HG03095 (cell line): ENCODE measurements at regions not wholly inside any gene's neighbourhood (a gene's known extent, or its start where the extent isn't known, plus 50 kb on each side); places are given as distances from the start of the nearest gene placed in this dataset.

Experiments used
- ATAC-seq: cut with Tn5 transposase; IDR thresholded peaks from one replicate; pipeline ENCODE4 v1.9.1; 2021; ENCODE audit warnings: moderate library complexity; ENCODE audit not compliant: unreplicated experiment

DNA sequence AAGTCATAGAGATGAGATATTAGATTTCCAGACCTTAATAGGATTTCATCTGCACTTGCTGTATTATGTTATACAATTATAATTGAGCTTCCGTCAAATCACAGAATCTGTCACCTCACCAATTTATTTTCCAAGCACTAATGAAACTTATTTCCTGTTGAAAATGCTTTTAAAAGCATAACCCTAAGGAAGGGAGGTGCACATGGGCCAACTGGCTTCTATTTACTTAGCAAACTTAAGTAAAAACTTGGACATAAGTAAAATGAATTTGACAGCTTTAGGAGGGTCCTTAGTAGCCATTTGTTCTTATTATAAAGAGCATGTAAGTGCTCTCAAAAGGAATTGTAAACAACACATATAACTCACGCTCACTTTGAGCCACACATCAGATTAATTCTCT is 462.2 kb upstream of the TMPO start:
- ATAC-seq = no peak

DNA sequence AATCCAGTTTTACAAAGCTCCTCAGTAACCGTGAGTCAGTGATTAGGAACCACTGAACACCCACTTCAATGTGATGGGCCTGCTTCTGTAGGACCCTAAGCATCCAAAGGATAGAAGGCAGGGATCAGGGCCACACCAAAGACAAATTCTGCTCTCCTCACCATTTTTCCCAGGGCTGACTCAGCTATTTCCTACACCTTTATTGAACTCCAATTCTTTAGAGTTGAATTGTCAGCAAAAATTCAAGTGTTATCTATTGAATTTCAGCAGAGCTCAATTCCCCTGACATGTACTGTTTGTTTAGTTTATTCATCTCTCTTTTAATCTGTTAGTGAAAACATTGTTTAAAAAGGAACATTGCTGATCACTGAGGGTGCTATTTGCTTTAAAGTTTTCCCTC is 457.7 kb upstream of the TMPO start:
- ATAC-seq = no peak

DNA sequence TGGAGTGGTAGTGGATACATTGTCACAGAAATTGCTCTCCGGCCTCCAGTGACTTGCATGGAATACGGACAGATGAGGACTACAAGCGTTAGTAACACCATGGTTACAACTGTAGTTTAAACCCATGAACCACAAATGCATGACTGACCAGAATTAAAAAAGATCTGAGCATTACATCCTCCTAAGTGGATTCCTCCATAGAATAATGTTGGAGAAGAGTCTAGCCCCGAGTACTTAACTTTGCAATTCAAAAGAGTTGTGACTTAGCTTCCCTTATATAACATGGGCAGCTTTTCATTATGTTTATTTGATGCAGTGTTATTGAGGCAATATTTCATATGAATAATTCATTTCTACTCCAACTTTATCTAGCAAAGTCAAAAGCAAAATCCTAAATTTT is 457.2 kb upstream of the TMPO start:
- no peak for ATAC-seq

GRCh38 chr12:98058838-98059237 is 456.6 kb upstream of the TMPO start:
- ATAC-seq = no peak

DNA sequence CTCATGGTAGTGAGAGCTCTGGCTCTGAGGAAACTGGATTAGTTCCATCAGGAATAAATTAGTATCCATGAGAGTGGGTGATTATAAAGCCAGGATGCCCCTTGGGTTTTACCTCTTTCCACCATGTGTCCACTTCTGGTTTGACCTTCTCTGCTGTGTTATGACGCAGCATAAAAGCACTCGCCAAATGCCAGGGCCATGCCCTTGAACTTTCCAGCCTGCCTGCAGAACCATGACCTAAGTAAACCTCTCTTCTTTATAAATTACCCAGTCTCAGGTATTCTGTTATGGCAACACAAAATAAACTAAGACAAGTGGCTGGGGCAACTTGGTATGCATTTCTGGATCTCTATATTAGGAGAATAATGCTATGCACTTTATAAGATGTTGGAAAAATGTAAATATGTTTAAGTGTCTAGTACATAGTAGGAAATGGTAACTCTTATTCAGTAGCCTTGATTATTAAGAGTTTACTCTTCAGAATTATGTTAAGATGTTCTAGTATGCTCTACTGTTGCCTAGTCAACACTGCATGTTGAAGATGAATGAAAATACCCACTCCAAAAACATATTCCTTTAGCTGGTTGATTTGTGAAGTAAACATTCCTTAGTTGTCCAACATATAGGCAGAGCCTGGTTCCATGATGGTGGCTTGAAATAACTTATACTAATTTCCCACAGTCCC is 455.6 kb upstream of the TMPO start:
- no peak for ATAC-seq

GRCh38 chr12:98060411-98060810 is 455.0 kb upstream of the TMPO start:
- no peak for ATAC-seq

GRCh38 chr12:98062464-98063245 is 452.7 kb upstream of the TMPO start:
- ATAC-seq = no peak

DNA sequence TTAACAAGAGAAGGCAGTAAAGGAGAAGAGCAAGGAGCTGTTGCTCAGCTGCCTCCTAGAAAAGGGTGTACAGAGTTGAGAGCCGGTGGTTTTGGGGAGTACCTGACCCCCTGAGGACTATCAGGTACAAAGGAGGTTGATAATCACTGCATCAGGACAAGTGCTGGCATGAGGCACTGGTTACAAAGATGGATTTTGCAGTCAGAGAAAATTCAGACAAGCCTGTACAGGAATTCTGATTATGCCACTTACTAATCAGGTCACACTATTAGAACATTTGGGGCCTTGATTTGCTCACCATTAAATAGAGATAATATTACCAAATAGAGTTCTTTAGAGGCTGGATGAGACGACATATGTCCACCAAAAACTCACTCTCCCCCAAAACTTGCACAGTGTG is 450.9 kb upstream of the TMPO start:
- ATAC-seq = no peak

- ATAC-seq = no peak
These were observed 447.6 kb upstream of the TMPO start for GRCh38 chr12:98067795-98068194.

DNA sequence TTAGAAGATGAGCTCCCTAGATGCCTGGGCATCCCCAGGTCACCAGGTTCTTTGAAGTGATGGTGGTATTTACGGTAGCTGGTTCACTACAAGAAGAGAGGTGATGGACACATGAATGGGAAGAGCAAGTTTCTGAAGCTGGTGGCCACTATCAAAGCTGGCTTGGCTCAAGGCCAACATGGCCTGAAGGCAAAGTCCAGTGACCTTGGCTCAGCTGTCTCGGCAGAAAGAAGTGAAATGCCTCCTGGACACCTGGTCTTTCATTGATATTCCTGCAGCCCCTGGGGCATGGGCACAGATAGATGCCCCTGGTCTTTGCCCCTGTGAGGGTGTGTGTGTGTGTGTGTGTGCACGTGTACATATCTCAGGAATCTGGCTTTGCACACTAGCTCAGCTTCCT is 441.8 kb upstream of the TMPO start:
- no peak for ATAC-seq

GRCh38 chr12:98074286-98074685 is 441.1 kb upstream of the TMPO start:
- no peak for ATAC-seq

DNA sequence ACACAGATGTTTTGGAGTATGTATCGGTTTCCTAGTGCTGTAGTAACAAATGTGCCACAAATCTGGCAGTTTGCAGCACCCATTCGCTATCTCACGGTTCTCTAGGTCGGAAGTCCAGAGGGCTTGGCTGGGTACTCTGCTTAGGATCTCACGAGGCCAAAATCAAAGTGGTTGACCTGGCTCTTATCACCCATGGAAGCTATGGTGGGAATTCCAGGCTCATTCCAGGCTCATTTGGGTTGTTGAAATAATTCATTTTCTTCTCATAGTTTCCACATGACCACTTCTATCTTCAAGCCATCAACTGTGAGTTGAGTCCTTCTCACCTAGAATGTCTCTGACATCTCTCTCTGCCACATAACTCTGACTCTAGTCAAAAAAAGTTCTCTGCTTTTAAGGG is 431.0 kb upstream of the TMPO start:
- no peak for ATAC-seq

DNA sequence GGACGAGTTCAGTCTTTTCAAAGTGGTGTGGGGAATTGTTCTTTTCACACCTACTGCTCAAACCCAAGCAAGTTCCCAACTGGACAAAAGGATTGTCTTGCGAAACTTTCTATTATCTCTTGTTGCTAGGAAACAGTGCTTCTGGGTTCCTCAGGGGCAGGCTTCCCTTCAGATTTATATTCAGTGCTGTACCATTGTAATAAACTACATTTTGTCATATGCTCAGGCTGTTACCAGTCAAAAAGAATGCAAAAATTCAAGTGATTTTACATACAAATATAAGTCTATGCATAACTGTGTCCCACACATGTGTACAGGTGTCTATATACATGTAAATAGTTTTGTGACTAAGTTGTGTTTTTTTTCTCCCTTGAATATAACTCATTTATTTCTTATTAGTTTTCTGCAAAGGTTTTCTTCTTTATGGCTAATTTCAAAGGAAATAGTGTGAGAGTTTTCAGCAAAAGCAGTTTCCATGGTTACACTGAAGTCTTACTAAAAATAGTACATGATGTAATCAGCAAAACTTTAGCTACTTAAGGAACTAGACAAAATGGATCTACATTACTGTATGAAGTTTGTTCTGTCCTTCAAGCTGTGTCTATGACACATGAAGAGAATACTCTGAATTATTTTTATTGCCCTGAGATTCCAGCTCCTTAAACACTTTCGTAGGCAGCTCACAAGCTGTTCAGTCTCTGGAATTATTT is 430.2 kb upstream of the TMPO start:
- ATAC-seq = no peak

GRCh38 chr12:98090731-98091130 is 424.7 kb upstream of the TMPO start:
- no peak for ATAC-seq

DNA sequence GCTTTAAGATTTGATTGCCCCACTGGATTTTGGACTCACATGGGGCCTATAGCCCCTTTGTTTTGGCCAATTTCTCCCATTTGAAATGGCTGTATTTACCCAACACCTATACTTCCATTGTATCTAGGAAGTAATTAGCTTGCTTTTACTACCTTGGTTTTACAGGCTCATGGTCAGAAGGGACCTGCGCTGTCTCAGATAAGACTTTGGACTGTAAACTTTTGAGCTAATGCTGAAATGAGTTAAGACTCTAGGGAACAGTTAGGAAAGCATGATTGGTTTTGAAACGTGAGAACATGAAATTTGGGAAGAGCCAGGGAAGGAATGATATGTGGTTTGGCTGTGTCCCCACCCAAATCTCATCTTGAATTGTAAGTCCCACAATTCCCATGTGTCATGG is 419.0 kb upstream of the TMPO start:
- no peak for ATAC-seq

- no peak for ATAC-seq
These were observed 409.2 kb upstream of the TMPO start for GRCh38 chr12:98106031-98106683.

DNA sequence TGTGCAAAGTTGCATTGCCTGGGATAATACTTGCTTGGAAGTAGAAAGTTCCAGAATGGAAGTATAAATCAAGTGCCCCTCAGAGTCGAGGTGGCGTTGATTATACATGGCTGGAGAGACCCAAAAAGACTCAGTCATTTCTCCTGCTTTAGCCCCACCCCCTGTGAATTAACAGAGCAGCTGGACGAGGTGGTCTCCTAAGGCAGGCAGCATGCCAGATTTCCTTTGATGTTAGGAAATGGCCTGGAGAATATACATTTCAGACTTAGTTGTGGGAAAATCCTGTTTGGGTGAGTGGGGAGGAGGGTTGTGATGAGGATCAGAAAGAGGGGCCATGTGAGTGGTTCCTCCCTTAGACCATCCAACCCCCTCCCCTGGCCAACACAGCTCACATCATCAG is 406.1 kb upstream of the TMPO start:
- ATAC-seq = no peak

DNA sequence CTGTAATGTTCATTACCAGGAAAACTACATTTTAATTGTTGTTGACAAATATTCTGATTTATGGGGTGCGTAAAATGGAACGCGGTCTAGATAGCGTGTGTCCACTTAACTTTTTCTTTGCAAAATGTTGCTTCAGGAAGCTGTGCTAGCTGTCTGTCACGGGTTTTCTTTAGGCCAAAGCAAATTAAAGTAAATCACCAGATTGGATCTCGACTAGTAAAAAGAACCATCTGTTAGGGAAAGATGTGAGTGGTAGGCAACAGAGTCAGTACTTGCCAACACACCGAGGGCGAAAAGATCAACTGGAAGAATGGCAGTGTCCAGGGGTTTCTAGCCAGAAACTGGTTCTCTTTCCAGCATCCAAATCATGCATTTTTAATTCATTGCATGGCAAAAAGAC is 404.9 kb upstream of the TMPO start:
- no peak for ATAC-seq

GRCh38 chr12:98113548-98113947 is 401.8 kb upstream of the TMPO start:
- no peak for ATAC-seq

- no peak for ATAC-seq
These were observed 393.4 kb upstream of the TMPO start for GRCh38 chr12:98121963-98122362.

GRCh38 chr12:98123021-98123461 is 392.3 kb upstream of the TMPO start:
- no peak for ATAC-seq
